C4-2B (cell line): ENCODE measurements at regions not wholly inside any gene's neighbourhood (a gene's known extent, or its start where the extent isn't known, plus 50 kb on each side); places are given as distances from the start of the nearest gene placed in this dataset.

Experiments
- H3K27ac ChIP-seq: fragments of 450-650 bp; 2 replicates; pipeline ENCODE4 v1.5.1; 2017
- CTCF ChIP-seq: fragments of 450-650 bp; conservative IDR thresholded peaks from 2 replicates; pipeline ENCODE4 v1.5.1; 2017; ENCODE audit warnings: mild to moderate bottlenecking
- ZFX ChIP-seq: fragments of 450-650 bp; IDR thresholded peaks from 2 replicates; pipeline ENCODE4 v1.6.1; 2017

GRCh38 chr11:37519781-37520180 is 921.7 kb upstream of the RAG2 start:
- TF ChIP-seq CTCF: no peak
- no peak for TF ChIP-seq ZFX
- H3K27ac ChIP-seq: no peak overlapping the region

GRCh38 chr11:37512156-37512780 is 914.2 kb upstream of the RAG2 start:
- no peak overlapping the region for H3K27ac ChIP-seq
- TF ChIP-seq CTCF: no peak
- no peak for TF ChIP-seq ZFX

GRCh38 chr11:37511425-37511933 is 913.4 kb upstream of the RAG2 start:
- H3K27ac ChIP-seq: no peak overlapping the region
- TF ChIP-seq ZFX (no peak), CTCF (no peak)

GRCh38 chr11:37509506-37509905 is 911.5 kb upstream of the RAG2 start:
- TF ChIP-seq ZFX (no peak), CTCF (no peak)
- H3K27ac ChIP-seq: no peak overlapping the region

GRCh38 chr11:37506531-37506930 is 908.5 kb upstream of the RAG2 start:
- no peak overlapping the region for H3K27ac ChIP-seq
- no peak for TF ChIP-seq ZFX
- no peak for TF ChIP-seq CTCF

- no peak overlapping the region for H3K27ac ChIP-seq
- no peak for TF ChIP-seq ZFX
- no peak for TF ChIP-seq CTCF
These were observed 907.4 kb upstream of the RAG2 start for GRCh38 chr11:37505406-37505805.

- TF ChIP-seq ZFX (no peak), CTCF (no peak)
- no peak overlapping the region for H3K27ac ChIP-seq
These were observed 906.9 kb upstream of the RAG2 start for GRCh38 chr11:37504921-37505320.
